Ascending aorta (tissue), 2 donors: ENCODE measurements at regions not wholly inside any gene's neighbourhood (a gene's known extent, or its start where the extent isn't known, plus 50 kb on each side); places are given as distances from the start of the nearest gene placed in this dataset.

ENCODE experiments used
- DNase-seq, 2 donors: peaks; one replicate each; pipeline ENCODE4 v3.0.0-alpha.2; 2019; ENCODE audit warnings: low spot score in 2 of 2
- H3K27ac ChIP-seq, 2 donors: fragments of 200-600 bp; sonication (generic); one replicate each; pipeline ENCODE4 v1.5.1; 2016 to 2017; ENCODE audit warnings: mild to moderate bottlenecking in 1 of 2
- H3K27me3 ChIP-seq: fragments of 200-600 bp; sonication (generic); one replicate; pipeline ENCODE4 v1.5.1; 2017
- H3K36me3 ChIP-seq, 2 donors: fragments of 200-600 bp; sonication (generic); one replicate each; pipeline ENCODE4 v1.5.1; 2016
- H3K4me1 ChIP-seq, 2 donors: fragments of 200-600 bp; sonication (generic); one replicate each; pipeline ENCODE4 v1.5.1; 2016 to 2017; ENCODE audit warnings: mild to moderate bottlenecking in 1 of 2
- H3K4me3 ChIP-seq, 2 donors: fragments of 200-600 bp; sonication (generic); one replicate each; pipeline ENCODE4 v1.5.1; 2016 to 2017; ENCODE audit warnings: mild to moderate bottlenecking in 1 of 2
- H3K9me3 ChIP-seq, 2 donors: fragments of 200-600 bp; sonication (generic); one replicate each; pipeline ENCODE4 v1.5.1; 2016
- CTCF ChIP-seq, 3 experiments: fragments of 200-600 bp in 2 of 3; fragments of 450-650 bp in 1 of 3; sonication (generic) in 2 of 3; IDR thresholded peaks; one replicate each; pipeline ENCODE4 v1.5.1; 2016 to 2019; ENCODE audit warnings: antibody characterized with exemption in 3 of 3, mild to moderate bottlenecking in 1 of 3, moderate library complexity in 1 of 3
- intact Hi-C: fragments of 100-400 bp; cut with DNase I; formaldehyde crosslinking; loops from one replicate; pipeline ENCODE4 v1.15.1; 2023

- peak in 1 of 2 donors; percentile 41 for DNase-seq
Measured at GRCh38 chr11:119964136-119965025, 173.5 kb downstream of the TRIM29 start.

GRCh38 chr11:119957951-119958350, 180.0 kb downstream of the TRIM29 start:
- no peak for TF ChIP-seq CTCF (IDR thresholded peaks at IDR 0.05)
- H3K9me3 ChIP-seq = no peaks in the 10 kb centered on the region

More at GRCh38 chr11:119964136-119965025, 173.5 kb downstream of the TRIM29 start:
- intact Hi-C loops = no loop called here
- H3K27ac ChIP-seq = no peak overlapping the region
- H3K4me3 ChIP-seq = no peak overlapping the region
- no peaks in the 10 kb centered on the region for H3K27me3 ChIP-seq
- H3K9me3 ChIP-seq = no peaks in the 10 kb centered on the region
- no peak for TF ChIP-seq CTCF (IDR thresholded peaks at IDR 0.05)
- no peaks in the 10 kb centered on the region for H3K4me1 ChIP-seq
- H3K36me3 ChIP-seq = no peaks in the 10 kb centered on the region

GRCh38 chr11:119952441-119952840, 185.5 kb downstream of the TRIM29 start:
- DNase-seq = peak in 1 of 2 donors; percentile 5
- Histone ChIP-seq H3K27me3 (no peaks in the 10 kb centered on the region), H3K4me3 (no peak overlapping the region), H3K9me3 (no peaks in the 10 kb centered on the region), H3K4me1 (no peaks in the 10 kb centered on the region), H3K36me3 (no peaks in the 10 kb centered on the region), H3K27ac (no peak overlapping the region)
- intact Hi-C loops = no loop called here
- no peak for TF ChIP-seq CTCF (IDR thresholded peaks at IDR 0.05)

More at GRCh38 chr11:119957951-119958350, 180.0 kb downstream of the TRIM29 start:
- Histone ChIP-seq H3K27me3 (no peaks in the 10 kb centered on the region), H3K4me1 (no peaks in the 10 kb centered on the region), H3K4me3 (no peak overlapping the region), H3K27ac (no peak overlapping the region), H3K36me3 (no peaks in the 10 kb centered on the region)
- no peak for DNase-seq
- intact Hi-C loops = no loop called here

GRCh38 chr11:119943298-119943655, 194.6 kb downstream of the TRIM29 start:
- intact Hi-C loops = no loop called here
- no peak for DNase-seq
- Histone ChIP-seq H3K4me3 (no peak overlapping the region), H3K9me3 (no peaks in the 10 kb centered on the region), H3K4me1 (no peaks in the 10 kb centered on the region), H3K36me3 (no peaks in the 10 kb centered on the region), H3K27ac (no peak overlapping the region), H3K27me3 (no peaks in the 10 kb centered on the region)
- TF ChIP-seq CTCF (IDR thresholded peaks at IDR 0.05) = no peak

- Histone ChIP-seq H3K27me3 (no peaks in the 10 kb centered on the region), H3K27ac (no peak overlapping the region), H3K4me1 (no peaks in the 10 kb centered on the region), H3K9me3 (no peaks in the 10 kb centered on the region), H3K4me3 (no peak overlapping the region), H3K36me3 (no peaks in the 10 kb centered on the region)
- DNase-seq = no peak
- intact Hi-C loops = no loop called here
- TF ChIP-seq CTCF (IDR thresholded peaks at IDR 0.05) = no peak
Measured at GRCh38 chr11:119942583-119943297, 195.2 kb downstream of the TRIM29 start.
